ENCODE measurements at regions not wholly inside any gene's neighbourhood (a gene's known extent, or its start where the extent isn't known, plus 50 kb on each side); places are given as distances from the start of the nearest gene placed in this dataset.

DNA sequence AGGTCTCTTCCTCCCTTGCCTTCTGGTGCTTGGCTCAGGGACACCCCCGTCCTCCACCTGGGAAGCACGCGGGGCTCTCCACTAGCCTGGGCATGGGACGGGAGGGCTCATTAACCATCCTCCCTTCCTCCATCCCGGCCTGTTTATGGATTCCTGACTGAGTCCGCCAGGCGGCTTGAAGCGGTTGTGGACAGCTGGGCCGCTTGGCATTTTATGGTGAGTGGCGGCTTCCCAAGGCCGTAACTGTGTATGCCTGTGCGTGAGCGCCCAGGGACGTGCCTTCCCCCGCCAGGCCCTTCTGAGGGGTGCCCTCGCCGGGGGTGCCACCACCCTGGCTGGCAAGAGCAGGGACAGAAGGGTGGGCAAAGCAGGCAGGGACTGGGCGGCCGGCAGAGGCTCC lies 202.8 kb downstream of the URI1 start:
- TF ChIP-seq, protein P1, sequence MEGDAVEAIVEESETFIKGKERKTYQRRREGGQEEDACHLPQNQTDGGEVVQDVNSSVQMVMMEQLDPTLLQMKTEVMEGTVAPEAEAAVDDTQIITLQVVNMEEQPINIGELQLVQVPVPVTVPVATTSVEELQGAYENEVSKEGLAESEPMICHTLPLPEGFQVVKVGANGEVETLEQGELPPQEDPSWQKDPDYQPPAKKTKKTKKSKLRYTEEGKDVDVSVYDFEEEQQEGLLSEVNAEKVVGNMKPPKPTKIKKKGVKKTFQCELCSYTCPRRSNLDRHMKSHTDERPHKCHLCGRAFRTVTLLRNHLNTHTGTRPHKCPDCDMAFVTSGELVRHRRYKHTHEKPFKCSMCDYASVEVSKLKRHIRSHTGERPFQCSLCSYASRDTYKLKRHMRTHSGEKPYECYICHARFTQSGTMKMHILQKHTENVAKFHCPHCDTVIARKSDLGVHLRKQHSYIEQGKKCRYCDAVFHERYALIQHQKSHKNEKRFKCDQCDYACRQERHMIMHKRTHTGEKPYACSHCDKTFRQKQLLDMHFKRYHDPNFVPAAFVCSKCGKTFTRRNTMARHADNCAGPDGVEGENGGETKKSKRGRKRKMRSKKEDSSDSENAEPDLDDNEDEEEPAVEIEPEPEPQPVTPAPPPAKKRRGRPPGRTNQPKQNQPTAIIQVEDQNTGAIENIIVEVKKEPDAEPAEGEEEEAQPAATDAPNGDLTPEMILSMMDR (IDR thresholded peaks at IDR 0.05) = no peak
- TF ChIP-seq ZFX (IDR thresholded peaks at IDR 0.05; ENCODE audit: borderline replicate concordance) = no peak
